Mucosa of descending colon (tissue), 3 donors: ENCODE measurements at regions not wholly inside any gene's neighbourhood (a gene's known extent, or its start where the extent isn't known, plus 50 kb on each side); places are given as distances from the start of the nearest gene placed in this dataset.
A peak's percentile ranks its signal among the peaks of the same experiment; 100 is the strongest.

ENCODE experiments used
- ATAC-seq: fragments of 200-7000 bp; cut with Tn5 transposase; one replicate; pipeline ENCODE4 v1.9.1; 2020; ENCODE audit warnings: mild to moderate bottlenecking, moderate library complexity
- DNase-seq, 3 donors: peaks; one replicate each; pipeline ENCODE4 v3.0.0-alpha.2; 2020
- H3K36me3 ChIP-seq: fragments of 200-600 bp; one replicate; pipeline ENCODE4 v1.8.0; 2021; ENCODE audit warnings: low read depth, mild to moderate bottlenecking
- H3K4me1 ChIP-seq: fragments of 200-600 bp; one replicate; pipeline ENCODE4 v1.8.0; 2021; ENCODE audit warnings: low read depth, mild to moderate bottlenecking
- H3K4me3 ChIP-seq: fragments of 200-600 bp; one replicate; pipeline ENCODE4 v1.8.0; 2021; ENCODE audit warnings: mild to moderate bottlenecking
- H3K9me3 ChIP-seq: fragments of 200-600 bp; one replicate; pipeline ENCODE4 v1.8.0; 2021; ENCODE audit warnings: mild to moderate bottlenecking
- CTCF ChIP-seq: fragments of 200-600 bp; IDR thresholded peaks from one replicate; pipeline ENCODE4 v1.8.0; 2022; ENCODE audit warnings: antibody characterized with exemption, mild to moderate bottlenecking
- intact Hi-C, 2 donors: fragments of 100-400 bp; cut with DNase I in 1 of 2; cut with micrococcal nuclease in 1 of 2; formaldehyde crosslinking; loops; one replicate each; pipeline versions ENCODE4 v1.11.0 to v1.11.1; 2022; cut with DNase I, micrococcal nuclease
- donor health status: DM: no; HTN: no; CAD: no; lungs with moderate emphysema.
- donor health status: DM: no; HTN: no; CAD: no.
- donor health status: DM: no; HTN: yes; CAD: no.

GRCh38 chr20:17856837-17857605 is 111.6 kb downstream of the SNX5 start:
- intact Hi-C loops = no loop called here
- DNase-seq (no peak), ATAC-seq (no peak)
- H3K4me1 ChIP-seq = peaks cover 37% of the 10 kb centered on the region
- H3K36me3 ChIP-seq = no peaks in the 10 kb centered on the region
- H3K9me3 ChIP-seq = no peaks in the 10 kb centered on the region
- no peak overlapping the region for H3K4me3 ChIP-seq
- no peak for TF ChIP-seq CTCF

GRCh38 chr20:17856024-17856564 is 112.5 kb downstream of the SNX5 start:
- TF ChIP-seq CTCF = no peak
- Histone ChIP-seq H3K36me3 (no peaks in the 10 kb centered on the region), H3K4me3 (no peak overlapping the region), H3K4me1 (peaks cover 28% of the 10 kb centered on the region), H3K9me3 (no peaks in the 10 kb centered on the region)
- intact Hi-C loops = no loop called here
- DNase-seq (peak; percentile 83 to 88 (median 85)), ATAC-seq (peak; percentile 90)

- intact Hi-C loops = no loop called here
- peak; percentile 69 to 90 (median 83) for DNase-seq
These were observed 114.2 kb downstream of the SNX5 start for GRCh38 chr20:17854307-17854903.

GRCh38 chr20:17852323-17852722 is 116.3 kb downstream of the SNX5 start:
- intact Hi-C loops = no loop called here
- Histone ChIP-seq H3K4me3 (no peak overlapping the region), H3K9me3 (no peaks in the 10 kb centered on the region), H3K36me3 (no peaks in the 10 kb centered on the region), H3K4me1 (peaks cover 18% of the 10 kb centered on the region)
- DNase-seq (no peak), ATAC-seq (no peak)
- TF ChIP-seq CTCF = no peak

More at GRCh38 chr20:17854307-17854903, 114.2 kb downstream of the SNX5 start:
- H3K4me3 ChIP-seq = no peak overlapping the region
- no peaks in the 10 kb centered on the region for H3K9me3 ChIP-seq
- ATAC-seq = peak; percentile 45
- H3K4me1 ChIP-seq = peaks cover 19% of the 10 kb centered on the region
- no peaks in the 10 kb centered on the region for H3K36me3 ChIP-seq
- no peak for TF ChIP-seq CTCF

- no peak for DNase-seq
- Histone ChIP-seq H3K4me3 (no peak overlapping the region), H3K9me3 (no peaks in the 10 kb centered on the region), H3K4me1 (peaks cover 26% of the 10 kb centered on the region), H3K36me3 (no peaks in the 10 kb centered on the region)
- intact Hi-C loops = no loop called here
- no peak for TF ChIP-seq CTCF
- ATAC-seq = no peak
These were observed 117.9 kb downstream of the SNX5 start for GRCh38 chr20:17850684-17851026.
